Left lobe of liver (tissue), 2 donors: ENCODE measurements at regions not wholly inside any gene's neighbourhood (a gene's known extent, or its start where the extent isn't known, plus 50 kb on each side); places are given as distances from the start of the nearest gene placed in this dataset.

Experiments used
- ATAC-seq: fragments of 200-7000 bp; cut with Tn5 transposase; one replicate; pipeline ENCODE4 v1.9.1; 2020; ENCODE audit warnings: mild to moderate bottlenecking, moderate library complexity
- DNase-seq: peaks from one replicate; pipeline ENCODE4 v3.0.0-alpha.2; 2020; ENCODE audit warnings: low spot score
- donor health status: DM: no; HTN: no; CAD: no; lungs with moderate emphysema.
- donor health status: DM: no; HTN: yes; CAD: no.

DNA sequence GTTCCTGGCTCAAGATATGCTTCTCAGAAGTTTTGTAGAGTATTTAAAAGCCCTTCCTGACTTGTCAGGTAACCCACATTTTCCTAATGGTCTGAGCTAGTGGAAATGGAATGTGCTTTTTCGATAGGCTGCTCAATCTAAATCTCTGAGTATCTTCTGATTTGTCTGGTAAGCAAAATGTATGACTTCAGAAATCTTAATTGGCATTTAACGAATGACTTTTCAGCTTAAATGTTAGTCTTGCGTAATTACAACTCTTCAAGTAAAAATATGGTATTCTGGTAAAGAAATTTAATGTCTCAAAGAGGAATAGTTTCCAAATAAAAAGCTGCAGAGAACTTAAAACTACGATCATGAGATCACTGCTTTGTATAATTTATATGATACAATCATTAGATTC is 379.1 kb downstream of the ANKRD50 start:
- ATAC-seq (no peak), DNase-seq (no peak)

DNA sequence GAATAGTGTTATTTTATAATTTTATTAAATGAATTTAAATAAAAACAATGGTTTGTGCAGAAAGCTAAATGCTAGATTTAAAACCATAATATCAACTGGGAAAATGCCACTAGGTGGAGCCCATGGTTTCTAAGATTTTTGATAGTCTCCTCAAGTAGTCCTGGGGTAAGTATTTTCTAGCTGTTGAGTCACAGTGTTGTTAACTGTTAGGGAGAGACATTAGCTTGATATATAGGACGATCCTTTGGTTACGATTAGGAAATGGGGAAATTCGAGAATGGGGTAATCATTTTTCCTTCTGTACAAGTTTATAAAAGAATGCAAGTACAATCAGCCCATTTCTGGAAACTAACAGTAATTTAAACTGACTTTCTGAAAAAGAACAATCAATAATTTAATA is 378.4 kb downstream of the ANKRD50 start:
- ATAC-seq: peak; percentile 67
- DNase-seq: no peak

DNA sequence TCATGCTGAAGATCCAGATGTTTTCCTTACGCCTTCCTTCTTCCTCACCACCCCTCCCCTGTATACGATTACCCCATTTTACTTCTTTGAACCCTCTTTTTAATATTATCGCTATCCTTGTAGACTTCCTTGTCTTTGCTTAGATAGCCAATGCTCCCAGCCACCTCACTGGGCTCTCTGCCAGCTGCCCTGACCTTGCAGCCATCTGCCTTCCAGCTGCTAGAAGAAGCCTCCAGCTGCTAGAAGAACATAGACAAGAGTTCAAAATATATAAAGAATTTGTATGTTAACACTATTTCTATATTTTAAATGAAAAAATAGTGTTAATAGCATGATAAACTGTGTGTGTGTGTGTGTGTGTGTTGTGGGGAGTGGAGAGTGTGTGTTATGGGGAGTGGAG is 374.7 kb downstream of the ANKRD50 start:
- no peak for DNase-seq

DNA sequence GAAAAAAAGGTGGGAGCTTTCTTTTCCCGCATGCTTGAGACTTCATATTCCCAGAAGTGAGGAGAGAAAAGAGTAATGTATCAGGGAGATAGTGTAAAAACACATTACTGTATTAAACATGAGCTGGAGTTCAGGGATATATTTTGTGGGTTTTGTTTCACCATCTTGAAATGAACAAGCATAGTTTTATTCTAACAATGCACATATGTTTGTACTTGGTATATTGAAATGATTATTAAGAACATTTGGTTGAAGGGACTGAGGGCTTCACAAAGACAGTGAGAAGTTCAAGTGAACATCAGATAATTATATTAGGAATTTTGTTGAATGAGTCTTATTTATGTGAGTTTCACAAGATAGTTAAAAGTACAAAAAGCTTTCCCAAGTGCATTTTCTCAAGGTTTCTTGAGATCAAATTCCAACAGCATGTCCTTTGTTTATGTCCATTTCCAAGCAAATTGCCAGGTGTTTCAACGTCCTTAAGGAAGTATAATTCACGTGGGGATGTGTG is 368.8 kb downstream of the ANKRD50 start:
- ATAC-seq: no peak

More for the DNA sequence above, 374.7 kb downstream of the ANKRD50 start:
- ATAC-seq: no peak

DNA sequence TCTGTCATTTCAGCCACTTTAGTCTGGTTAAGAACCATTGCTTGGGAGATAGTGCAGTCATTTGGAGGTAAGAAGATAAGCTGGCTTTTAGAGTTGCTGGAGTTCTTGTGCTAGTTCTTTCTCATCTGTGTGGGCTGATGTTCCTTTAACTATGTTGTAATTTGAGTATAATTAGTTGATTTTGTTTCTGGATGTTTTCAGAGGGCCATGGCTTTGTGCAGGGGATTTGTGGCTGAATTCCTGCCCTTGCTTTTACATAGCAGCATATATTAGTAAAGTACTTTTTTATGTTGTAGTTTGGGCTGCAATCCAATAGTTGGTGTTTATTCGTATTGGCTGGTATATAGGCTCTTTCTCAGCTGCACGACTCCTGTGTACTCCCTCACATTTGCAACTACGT is 339.6 kb downstream of the ANKRD50 start:
- DNase-seq (no peak), ATAC-seq (no peak)

More for the DNA sequence above, 368.8 kb downstream of the ANKRD50 start:
- DNase-seq: no peak

DNA sequence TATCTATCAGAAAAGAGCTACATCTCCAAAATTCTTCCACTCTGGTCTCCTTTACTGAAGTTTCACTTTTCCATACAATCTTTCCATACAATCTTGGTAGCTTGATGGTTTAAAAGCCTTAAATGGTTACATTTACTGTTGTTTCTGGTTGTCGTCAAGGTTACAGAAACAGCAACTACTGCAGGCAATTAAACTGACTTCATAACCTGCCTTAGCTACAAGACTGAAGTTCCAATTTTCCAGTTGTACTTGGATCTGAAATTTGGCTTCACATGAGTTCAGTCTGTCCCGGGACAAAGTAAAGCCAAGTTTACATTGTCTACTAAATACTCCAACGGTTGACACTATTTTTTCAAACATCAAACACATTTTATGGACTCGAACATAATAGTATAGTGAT is 326.4 kb downstream of the ANKRD50 start:
- no peak for ATAC-seq
- no peak for DNase-seq

DNA sequence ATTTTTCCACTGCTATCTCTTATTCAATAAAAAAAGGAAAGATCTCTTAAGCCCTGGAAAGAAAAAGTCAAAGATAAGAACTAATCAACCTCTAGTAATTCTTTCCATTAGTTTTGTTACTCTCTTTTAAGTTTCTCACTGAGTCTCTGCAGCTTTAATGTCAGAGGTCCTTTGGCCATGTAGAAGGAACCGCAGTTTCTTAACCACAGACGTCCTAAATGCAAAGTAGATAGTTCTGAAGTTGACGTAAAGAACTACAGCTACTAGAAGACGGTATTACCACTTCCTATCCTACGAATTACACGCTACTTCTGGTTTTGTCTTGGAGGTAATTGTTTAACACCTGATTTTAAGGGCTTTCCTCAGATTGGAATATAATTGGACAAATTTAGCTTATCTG is 325.9 kb downstream of the ANKRD50 start:
- ATAC-seq (no peak), DNase-seq (no peak)

DNA sequence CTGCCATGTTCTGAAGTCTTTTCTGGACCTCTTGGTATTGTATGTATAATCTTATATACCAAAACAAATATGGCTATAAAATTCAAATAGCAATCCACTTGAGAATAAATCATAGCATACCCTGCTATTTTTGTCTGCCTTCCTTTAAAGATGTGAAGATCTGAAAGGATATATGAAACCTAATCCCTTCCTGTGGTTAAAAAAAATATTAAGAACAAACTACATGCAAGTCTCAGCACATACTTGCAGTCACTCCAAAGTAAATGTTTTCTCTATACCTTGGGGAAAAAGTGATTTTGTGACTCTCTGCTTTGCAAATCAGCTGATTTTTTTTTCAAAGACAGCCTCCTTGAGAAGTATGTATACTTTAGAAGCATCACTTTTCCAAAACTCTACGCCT is 322.9 kb downstream of the ANKRD50 start:
- no peak for ATAC-seq
- no peak for DNase-seq

DNA sequence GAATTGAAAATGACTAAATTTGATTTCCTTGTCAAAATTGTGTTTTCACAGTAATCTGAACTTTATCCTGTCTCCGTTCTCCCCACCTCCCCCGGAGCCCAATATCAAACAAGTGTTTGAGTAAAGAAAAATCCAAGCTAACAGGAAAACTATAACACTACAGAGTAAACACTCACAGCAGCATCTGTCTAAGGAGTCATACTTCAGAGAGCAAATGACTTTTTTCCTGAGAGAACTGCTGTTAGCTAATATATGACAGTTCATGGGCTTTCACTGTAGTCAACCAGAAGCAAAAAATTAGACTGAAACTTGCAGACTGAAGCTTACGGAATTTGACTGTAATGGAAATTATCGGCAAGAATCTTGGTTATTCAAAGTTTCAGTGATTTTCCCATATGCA is 321.7 kb downstream of the ANKRD50 start:
- no peak for ATAC-seq
- no peak for DNase-seq

DNA sequence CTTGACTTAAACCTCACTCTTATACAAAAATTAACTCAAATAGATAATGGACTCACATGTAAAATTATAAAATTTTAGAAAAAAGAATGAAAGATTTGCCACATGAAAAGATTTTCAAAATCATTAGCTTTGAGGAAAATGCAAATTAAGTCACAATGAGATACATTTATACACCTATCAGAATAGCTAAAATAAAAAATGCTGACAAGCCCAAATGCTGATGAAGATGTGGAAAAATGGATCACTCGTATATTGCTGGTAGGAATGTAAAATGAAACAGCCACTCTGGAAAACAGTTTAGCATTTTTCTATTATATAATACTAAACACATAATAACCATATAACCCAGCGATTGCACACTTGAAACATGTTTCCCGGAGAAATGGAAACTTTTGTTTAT is 316.2 kb downstream of the ANKRD50 start:
- DNase-seq (no peak), ATAC-seq (no peak)

DNA sequence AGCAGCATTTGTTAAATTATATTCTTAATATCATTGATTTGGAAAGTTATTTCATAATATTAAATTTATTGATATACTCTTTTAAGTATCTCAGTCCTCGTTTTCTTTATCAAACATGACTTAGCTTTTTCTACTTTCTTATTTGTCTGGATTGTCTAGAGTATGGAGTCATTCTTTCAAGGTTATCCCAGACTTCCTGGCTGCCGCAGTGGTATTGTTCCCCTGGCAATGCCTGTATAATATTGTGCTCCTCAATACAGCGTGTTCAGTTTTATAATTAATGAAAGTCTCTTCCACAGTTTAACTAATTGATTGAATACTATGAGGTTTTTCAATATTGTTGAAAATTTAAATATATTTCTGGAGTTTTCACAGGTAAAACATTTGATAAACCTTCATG is 310.9 kb downstream of the ANKRD50 start:
- DNase-seq (no peak), ATAC-seq (no peak)

DNA sequence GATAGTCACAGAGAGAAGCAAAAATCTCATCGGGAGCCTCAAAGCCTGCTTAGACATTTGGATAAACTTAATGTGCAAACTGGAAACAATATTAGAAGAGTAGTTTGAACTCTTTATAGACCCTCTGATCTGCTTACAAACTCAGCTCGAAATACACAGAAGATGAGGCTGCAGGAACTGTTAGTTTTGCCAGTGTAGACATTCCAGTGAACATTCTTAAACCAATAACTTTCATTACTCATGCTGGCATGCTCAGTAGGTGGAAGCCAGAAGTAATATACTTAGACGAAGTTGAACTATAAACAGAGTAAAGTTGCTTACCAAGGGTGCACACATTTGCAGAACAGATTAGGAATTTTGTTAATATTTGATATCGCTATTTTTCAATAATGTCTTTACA is 303.5 kb downstream of the ANKRD50 start:
- DNase-seq (no peak), ATAC-seq (no peak)

DNA sequence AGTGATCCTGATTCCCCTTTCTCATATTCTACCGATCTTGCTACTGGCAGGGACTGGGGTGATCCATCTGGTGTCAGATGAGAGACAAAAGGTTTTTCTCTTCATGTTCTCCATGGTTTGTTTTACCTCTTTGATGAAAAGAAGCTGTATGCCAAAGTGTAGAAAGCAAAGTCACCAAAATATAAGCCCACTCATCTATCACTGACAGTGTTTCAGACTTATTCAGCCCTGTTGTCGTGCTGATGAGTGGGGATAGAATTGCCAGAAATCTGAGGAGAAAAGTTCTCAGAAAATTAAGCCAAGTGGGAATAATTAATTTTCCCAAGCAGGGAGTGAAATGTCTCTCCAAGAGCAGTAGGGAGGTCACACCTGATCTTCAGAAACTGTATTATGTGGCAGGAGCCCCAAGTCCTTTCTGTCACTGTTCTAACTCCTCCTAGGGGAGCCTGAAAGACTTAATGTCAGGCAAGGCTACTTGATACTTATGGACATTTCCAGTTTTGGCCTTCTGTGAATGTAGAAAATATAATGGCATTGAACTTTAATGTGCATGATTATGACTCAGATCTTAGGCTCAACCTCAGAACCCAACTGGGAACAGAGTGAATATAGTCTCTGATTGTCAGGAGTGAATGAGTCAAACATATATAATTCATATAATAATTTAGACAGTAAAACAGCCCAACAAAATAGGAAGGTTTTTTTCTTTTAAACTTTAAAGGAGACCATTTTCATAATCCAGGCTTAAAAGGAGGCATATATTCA is 298.1 kb downstream of the ANKRD50 start:
- DNase-seq (no peak), ATAC-seq (no peak)

DNA sequence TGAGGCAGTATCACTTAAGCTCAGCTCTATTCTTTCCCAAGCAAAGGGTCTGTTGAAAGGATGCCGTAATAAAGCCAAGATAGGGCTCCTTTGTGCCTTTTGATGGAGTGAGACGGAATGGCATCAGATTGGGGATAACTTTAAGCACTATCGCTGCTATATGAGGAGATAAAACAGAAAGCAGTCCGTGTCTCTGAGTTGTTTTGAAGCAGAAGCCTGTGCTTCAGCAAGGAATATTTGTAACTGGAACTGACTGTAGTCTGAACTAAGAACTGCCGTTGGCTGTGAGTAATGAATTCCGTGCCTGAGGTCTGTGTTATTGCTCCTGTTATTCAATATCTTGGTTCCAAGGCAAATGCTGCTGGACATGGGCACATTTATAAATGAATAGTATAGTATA is 297.4 kb downstream of the ANKRD50 start:
- ATAC-seq (no peak), DNase-seq (no peak)

DNA sequence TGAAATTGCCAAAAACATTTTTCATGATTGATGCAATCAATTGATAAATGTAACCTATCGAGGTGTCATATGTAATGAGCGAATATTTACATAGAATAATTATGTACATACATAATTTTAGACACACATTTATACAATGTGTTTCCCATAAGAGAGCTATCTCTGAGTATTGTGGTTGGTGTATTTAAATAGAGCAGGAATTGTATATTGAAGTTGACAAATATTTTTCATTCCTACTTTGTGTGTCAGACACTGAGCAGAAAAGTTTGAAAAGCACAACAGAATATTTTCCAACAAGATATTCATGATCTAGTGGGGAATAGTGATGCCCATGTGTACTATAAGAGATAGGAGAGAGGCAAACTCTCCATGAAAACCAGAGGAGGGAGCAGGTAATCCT is 295.2 kb downstream of the ANKRD50 start:
- ATAC-seq (no peak), DNase-seq (no peak)

DNA sequence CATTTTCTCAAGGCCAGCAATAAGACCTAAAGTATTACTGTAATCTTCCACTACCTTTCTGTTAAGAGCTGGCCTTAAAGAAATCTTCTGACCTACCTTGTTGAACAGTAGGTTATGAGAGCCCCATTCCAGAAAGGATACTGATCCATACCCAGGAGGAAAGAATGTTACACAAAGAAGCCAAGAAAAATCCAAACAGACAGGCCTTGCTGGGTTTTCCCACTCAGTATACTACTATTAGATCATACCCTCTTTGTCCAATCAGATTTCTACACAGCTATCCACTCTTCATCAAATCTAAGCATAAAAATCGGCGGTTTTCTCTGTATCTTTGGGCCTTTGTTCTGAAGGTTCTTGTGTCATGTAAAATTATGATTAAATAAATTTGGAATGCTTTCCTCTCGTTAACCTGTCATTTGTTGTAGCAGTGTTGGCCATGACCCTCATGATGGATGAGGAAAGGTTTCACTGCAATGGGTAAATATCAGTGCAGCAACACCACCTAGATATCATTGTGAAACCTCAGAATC is 292.3 kb downstream of the ANKRD50 start:
- DNase-seq (no peak), ATAC-seq (no peak)

DNA sequence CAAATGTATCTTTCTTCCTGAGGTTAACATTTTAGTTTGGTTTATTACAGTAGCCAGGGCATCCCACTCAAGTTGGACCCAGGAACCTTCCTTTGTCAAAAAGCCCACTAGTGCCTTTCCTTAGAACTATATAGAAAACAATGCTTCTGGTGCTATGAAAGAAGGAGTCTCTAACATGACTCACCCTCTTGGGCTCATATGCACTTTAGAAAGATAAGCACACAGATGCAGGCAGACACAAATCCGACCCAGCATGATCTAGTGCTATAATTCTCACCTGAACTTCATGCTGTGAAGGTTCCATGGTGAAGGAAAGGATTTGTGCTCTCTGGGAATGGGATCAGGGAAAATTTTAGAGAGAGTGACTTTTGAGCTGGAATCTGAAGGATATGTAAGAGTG is 289.4 kb downstream of the ANKRD50 start:
- DNase-seq: no peak
- ATAC-seq: no peak

DNA sequence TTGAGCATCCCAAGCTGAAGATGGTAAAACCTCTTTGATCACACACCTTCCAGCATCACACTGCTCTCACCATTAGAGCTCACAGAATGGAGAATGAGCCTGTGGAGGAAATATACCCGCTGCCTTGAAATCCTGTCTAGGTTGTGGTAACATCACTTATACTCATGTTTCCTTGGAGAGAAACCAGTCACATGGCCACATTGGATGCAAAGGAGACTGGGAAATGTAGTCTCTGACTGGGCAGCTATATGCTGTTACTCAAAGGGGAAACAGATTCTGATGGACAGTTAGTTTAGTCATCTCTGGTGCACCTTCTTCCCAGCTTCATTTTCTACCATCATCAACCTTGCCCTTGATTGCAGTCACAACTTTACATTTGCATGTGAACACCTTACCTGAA is 286.3 kb downstream of the ANKRD50 start:
- ATAC-seq (no peak), DNase-seq (no peak)

DNA sequence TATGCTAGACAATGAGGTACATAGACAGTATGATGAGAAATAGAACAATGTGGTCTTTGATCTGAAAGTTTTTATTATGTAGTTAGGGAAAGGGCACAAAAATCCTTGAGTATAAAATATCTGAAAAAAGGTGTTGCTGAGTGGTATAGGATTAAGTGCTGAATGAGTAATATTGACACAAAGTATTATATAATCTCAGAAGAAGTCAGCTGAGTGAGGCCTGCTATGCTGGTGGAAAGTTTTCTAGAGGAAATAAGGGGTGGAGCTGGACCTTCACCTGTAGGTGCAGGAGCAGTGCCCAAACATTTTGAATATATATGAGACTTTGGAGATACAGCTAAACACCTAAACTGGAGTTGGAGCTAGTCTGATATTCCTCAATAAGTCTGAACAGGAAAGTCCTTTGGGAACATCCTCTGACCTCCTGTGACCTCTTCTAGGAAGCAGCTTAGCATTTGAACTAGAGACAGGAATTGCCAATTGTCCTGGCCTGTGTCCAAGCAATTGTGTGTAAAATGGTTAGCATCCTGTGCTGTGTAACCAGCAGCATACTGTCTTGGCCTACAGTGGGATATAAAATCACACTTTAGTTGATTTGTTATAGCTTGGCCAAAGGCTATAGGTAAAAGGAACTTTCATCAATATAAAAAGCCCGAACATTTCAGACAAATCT is 285.3 kb downstream of the ANKRD50 start:
- no peak for DNase-seq
- peak; percentile 62 for ATAC-seq

DNA sequence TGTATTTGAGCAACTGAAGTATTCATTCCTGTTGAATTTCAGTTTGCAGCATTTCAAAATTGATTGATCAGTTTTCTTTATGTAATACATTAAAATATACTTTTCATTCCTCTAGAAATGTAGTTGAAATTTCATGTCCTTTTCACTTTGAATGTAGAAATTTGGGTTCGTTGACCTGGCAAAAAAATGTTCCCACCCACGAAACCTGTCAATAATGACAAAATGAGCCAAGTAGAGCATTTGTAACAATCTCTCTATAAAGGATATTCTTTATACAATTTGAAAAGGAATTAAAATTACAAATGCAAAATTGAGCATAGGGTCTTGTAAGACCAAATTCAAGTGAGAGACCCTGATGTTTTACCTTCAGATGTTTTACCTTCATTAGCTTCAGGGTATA is 283.9 kb downstream of the ANKRD50 start:
- peak; percentile 17 for ATAC-seq
- DNase-seq: no peak

DNA sequence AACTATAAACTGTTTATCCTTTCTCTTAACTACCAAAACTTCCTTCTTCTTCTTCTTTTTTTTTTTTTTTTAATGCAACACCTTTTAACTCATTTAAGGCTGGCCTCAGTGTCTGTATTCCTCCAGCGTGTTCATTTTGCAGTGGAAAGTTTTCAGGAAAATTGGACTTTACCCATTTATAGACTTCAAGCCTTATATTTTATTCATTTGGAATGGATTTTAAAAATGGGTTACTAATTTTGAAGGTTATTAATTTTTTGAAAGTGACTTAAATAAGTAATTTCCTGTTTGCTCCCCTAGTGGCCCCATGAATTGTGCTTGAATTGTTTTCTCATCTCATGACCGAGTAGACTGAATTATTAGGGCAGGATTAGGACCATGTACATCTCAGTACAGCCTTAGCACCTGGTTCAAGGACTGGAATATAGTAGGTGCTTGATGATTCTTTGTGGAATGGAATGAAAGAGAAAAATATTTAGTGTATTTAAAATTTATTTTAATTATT is 282.7 kb downstream of the ANKRD50 start:
- ATAC-seq (no peak), DNase-seq (no peak)

DNA sequence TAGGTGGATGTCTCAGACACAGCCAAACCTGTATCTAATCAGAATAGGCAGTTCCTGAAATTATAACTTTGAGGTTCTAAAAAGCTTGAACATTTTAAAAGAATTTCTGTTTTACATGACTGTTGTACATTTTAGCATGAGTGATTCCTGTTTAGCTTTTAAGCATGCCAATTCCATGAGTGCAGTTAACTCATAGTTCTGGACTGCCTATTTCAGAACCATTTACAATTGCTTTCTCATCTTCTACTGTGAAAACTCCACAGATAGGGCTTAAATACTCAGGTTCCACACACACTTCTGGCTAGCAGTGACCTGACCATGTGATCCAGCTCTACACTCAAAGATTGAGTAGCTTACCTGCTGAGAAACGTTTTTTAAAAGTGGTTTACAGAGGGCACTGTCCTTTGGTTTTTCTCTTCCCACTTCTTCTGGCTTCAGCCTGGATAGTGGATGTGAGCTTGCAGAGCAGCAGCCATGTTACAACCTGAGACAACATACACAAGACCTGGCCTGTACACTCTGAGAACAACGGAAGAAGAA is 280.8 kb downstream of the ANKRD50 start:
- DNase-seq: no peak
- no peak for ATAC-seq
